Colon (tissue), 2 donors: ENCODE measurements at regions not wholly inside any gene's neighbourhood (a gene's known extent, or its start where the extent isn't known, plus 50 kb on each side); places are given as distances from the start of the nearest gene placed in this dataset.
"Not testable (repeated sequence)": the region's sequence is repeated elsewhere in the genome, so short reads cannot be mapped to it uniquely, and the experiment has no call there.

ENCODE experiments used
- FAIRE-seq: peaks from 2 replicates; lab custom pipeline; 2012; peaks lifted over from hg19 to GRCh38; lab: Jason Lieb, UNC
- donor health status: control.
- donor health status: control.

- FAIRE-seq: no peak
These were observed 160.4 kb upstream of the KCNH8 start for GRCh38 chr3:18987862-18988447.

GRCh38 chr3:18987070-18987469 is 161.2 kb upstream of the KCNH8 start:
- no peak for FAIRE-seq

- FAIRE-seq: no peak
These were observed 165.4 kb upstream of the KCNH8 start for GRCh38 chr3:18982920-18983319.

- not testable (repeated sequence) for FAIRE-seq
These were observed 172.2 kb upstream of the KCNH8 start for GRCh38 chr3:18976102-18976501.

GRCh38 chr3:18968120-18968519 is 180.2 kb upstream of the KCNH8 start:
- FAIRE-seq: no peak

GRCh38 chr3:18965781-18966180 is 182.5 kb upstream of the KCNH8 start:
- no peak for FAIRE-seq

DNA sequence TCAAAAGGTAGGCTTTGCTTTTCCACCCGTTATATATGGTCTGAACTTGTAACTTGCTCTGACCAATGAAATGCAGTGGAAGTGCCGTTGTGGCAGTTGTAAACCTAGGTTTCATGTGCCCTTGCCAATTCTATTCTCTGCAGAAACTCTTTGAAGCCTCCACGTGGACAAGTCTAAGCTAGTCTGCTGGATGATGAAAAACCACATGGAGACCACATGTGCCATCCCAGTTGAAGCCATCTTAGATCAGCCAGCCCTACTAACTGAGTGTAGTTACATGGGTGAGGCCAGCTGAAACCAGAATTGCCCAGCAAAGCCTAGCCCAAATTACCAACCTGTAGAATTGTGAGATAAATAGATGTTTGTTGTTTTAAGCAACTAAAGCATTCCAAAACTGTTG is 183.7 kb upstream of the KCNH8 start:
- FAIRE-seq: no peak

GRCh38 chr3:18951333-18951732 is 197.0 kb upstream of the KCNH8 start:
- FAIRE-seq: no peak

- FAIRE-seq: no peak
These were observed 201.8 kb upstream of the KCNH8 start for GRCh38 chr3:18946524-18946923.

DNA sequence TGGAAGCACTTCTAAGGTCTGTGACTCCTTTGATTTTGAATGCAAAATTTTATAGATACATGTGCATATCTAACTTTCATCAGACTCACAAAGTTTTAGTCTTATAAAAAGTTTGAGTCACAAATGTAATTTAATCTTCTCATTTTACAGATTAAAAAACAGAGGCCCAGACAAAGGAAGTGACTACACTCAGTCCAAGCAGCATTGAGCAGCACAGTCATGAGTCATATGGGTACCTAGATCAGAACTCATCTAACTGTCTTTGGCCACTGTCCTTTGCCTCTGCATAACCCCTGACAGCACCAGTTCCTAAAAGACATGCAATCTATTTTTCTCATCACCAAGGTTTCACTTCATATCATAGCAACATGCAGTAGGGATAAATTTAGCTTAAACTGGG is 210.7 kb upstream of the KCNH8 start:
- FAIRE-seq: no peak

GRCh38 chr3:18919158-18919557 is 229.2 kb upstream of the KCNH8 start:
- no peak for FAIRE-seq

DNA sequence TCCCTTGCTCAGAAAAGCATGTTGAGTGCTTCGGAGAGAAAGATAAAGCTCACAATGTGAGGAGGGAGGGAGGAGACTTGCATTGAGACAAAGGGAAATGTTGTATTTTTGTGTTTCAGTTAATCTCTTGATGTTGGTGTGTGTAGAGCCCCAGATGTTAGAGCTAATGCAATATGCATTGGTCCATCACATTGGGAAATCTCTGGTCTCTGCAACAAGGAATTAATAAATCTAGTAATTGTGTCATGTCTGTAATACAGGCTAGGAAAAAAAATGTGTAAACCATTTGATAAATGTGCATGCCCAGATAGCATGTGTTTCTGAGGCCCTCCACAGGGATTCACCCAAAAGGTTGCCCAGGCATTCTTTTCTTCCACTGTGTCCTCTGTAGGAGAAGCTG is 230.4 kb upstream of the KCNH8 start:
- no peak for FAIRE-seq

DNA sequence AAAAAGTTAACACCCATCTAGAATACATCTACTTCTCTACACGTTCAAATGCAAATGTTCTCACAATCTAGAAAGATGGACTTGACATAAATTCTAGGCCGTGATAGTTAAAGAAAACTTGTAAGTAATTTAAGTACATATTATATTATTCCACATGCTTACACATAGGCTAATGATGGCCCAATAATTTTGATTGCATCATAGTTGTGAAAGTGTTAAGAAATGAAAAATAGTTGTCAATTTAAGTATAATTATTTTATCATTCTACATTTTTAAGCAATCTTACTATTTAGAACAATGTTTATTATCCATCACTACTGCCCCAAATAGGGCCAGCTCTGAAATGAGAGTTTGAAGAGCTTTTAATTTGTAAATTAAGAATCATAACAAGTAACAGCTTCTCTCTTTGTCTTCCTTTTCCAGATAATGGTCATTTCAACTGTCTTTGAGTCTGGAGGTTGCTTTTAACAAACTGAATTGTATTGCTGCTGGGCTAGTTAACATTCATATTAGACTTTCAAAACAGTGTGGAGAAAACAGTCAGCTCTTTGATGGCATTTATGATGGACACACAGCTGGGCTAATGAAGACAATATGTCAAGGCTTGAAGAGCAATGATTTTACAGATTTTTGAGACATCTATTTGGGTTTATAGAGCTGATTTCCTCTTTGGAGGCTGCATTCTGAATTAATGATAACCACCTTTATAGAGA is 246.1 kb upstream of the KCNH8 start:
- no peak for FAIRE-seq

DNA sequence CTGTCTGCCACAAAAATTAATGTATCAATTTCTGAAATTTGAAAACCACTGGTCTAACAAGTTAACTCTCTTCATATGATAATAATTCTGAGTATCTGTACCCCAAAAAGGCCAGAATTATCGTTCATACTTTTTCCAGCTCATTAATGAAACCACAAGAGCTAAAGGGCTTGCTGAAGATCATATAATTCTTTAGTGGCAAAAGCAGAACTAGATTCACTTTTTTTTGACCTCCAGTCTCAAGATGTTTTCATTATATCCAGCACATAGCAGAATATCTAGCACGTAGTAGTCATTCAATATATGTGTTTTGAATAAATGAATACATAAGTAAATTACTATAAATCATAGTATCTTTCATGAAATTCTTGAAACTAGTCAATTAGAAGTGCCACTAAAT is 246.7 kb upstream of the KCNH8 start:
- FAIRE-seq: no peak

GRCh38 chr3:18900994-18901393 is 247.3 kb upstream of the KCNH8 start:
- no peak for FAIRE-seq

- no peak for FAIRE-seq
These were observed 249.4 kb upstream of the KCNH8 start for GRCh38 chr3:18898911-18899310.

GRCh38 chr3:18892756-18893155 is 255.6 kb upstream of the KCNH8 start:
- no peak for FAIRE-seq

- FAIRE-seq: no peak
These were observed 256.3 kb upstream of the KCNH8 start for GRCh38 chr3:18892047-18892446.

- FAIRE-seq: no peak
These were observed 256.7 kb upstream of the KCNH8 start for GRCh38 chr3:18891641-18892040.

GRCh38 chr3:18890449-18890848 is 257.9 kb upstream of the KCNH8 start:
- FAIRE-seq: no peak

DNA sequence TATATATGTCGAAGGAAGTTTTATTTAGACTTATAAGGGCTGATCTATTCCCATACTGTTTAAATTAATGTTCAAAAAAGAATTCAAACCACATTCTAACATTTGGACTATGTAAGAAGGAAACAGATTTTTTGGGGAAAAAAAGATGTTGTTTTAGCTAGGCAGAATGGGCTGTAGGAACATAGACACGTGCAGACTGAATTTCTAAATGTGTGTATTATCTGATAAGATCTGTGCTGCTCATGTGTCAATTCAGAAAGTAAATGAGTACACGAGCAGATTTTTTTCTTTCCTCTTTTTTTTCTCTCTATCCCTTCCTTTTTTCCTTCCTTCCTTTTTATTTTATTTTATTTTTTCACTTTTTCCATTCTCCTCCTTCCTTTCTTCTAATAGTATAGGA is 259.5 kb upstream of the KCNH8 start:
- FAIRE-seq: no peak

- no peak for FAIRE-seq
These were observed 259.9 kb upstream of the KCNH8 start for GRCh38 chr3:18888370-18888769.

DNA sequence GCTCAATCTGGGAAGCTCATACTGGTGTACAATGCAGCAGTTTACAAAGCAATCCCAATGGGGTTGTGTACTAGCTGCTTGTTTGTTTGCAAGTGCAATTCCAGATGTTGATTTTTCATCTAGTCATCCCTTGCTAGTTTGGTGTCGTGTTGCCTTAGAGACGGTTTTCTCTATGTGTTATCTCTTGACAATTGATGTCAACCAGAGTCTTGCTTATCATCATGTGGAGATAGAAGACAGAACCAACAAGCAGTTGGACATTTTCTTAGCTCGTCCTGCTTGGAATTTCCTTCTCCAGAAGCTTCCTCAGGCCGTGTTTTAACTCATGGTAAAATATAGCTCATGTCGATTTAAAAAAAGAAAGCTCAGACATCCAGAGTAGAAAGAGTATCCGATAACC is 262.0 kb upstream of the KCNH8 start:
- no peak for FAIRE-seq

DNA sequence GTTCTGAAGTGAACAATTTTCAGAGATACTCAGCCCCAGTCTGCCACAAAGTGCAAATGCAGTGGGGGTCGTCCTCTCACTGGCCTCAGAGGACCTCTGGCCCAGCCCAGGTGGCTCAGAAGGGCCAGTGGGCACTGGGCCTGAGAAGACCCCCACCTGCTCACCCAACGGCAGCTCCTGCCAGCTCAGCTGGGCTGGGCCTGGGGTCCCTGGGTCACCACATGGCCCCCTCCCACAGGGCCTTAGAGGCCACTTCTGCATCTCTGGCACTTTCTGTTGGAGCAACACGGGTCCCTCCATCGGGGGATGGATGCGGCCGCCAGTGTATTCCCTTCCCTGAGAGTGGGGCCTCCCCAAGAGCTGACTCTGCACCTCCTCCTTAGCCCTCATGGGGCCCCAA is 262.7 kb upstream of the KCNH8 start:
- FAIRE-seq: no peak
